Large intestine (tissue), 3 donors: ENCODE measurements at regions not wholly inside any gene's neighbourhood (a gene's known extent, or its start where the extent isn't known, plus 50 kb on each side); places are given as distances from the start of the nearest gene placed in this dataset.

Source experiments
- DNase-seq, 2 donors: peaks; one replicate each; pipeline versions ENCODE4 v3.0.0 to v3.0.0-alpha.2; 2013
- H3K27ac ChIP-seq: one replicate; pipeline ENCODE4 v1.5.1; 2013; ENCODE audit warnings: low read length
- H3K27me3 ChIP-seq: 2 replicates; pipeline ENCODE4 v1.6.1; 2013; ENCODE audit warnings: low read length; ENCODE audit not compliant: control insufficient read depth, insufficient read depth
- H3K36me3 ChIP-seq: 2 replicates; pipeline ENCODE4 v1.6.1; 2013; ENCODE audit warnings: low read length; ENCODE audit not compliant: control insufficient read depth, insufficient read depth
- H3K4me1 ChIP-seq: one replicate; pipeline ENCODE4 v1.6.1; 2013; ENCODE audit warnings: low read length; ENCODE audit not compliant: control insufficient read depth, insufficient read depth
- H3K4me3 ChIP-seq: one replicate; pipeline ENCODE4 v1.5.1; 2013; ENCODE audit warnings: low read length
- H3K9me3 ChIP-seq: one replicate; pipeline ENCODE4 v1.6.1; 2013; ENCODE audit warnings: mild to moderate bottlenecking, low read depth, low read length, moderate library complexity; ENCODE audit not compliant: control insufficient read depth
- WGBS: methylation state at CpG from one replicate; pipeline ENCODE4 v1.1.5; 2013; ENCODE audit warnings: low lambda C conversion rate; ENCODE audit not compliant: insufficient coverage; 5-methylcytosine and 5-hydroxymethylcytosine counted together

- no CpG with 5 or more reads among the region's 40 CpGs for WGBS
- Histone ChIP-seq H3K4me3 (peak overlapping the region; percentile 38), H3K27me3 (no peaks in the 10 kb centered on the region), H3K27ac (peak overlapping the region; percentile 93), H3K9me3 (no peaks in the 10 kb centered on the region), H3K4me1 (peaks cover 45% of the 10 kb centered on the region), H3K36me3 (no peaks in the 10 kb centered on the region)
- DNase-seq = peak; percentile 73 to 89
Observed at GRCh38 chr6:6724539-6725467, 136.3 kb downstream of the LY86 start.

DNA sequence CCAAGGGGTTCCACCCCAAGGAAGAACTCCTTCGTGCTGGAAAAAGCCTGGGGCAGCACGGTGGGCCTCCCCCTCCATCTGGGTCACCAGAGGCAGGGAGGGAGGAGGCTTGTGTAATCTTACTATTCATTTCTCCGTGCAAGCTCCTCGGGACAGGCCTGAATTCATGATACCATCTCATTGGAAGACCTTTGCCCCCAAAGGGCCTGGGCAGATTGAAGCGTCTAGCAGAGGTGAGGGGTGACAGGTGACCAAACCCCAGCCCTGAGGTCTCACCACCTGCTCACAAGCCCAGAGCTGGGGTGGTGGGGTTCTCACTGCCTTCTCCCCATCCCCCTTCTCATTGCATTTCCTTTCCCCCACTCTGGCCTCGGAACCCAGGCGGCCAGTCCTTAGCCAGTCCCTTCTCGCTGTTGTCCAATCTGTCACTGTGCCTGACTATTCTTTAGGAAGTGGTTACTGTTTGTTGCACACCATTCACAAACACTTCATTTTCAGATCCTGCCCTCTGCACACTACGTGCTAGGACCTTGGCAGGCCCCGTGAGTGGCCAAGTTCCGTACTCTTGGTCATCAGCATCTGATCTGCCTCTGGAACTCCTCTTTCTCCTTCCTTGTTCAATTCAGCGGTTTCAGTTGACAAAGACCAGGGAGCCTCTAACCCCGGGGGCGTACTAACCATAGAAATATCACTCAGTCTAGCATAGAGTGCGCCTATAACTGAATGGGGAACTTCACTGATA, 137.1 kb downstream of the LY86 start:
- 94% methylated on average over 3 of the region's 15 CpGs for WGBS
- H3K4me1 ChIP-seq = peaks cover 44% of the 10 kb centered on the region
- H3K27me3 ChIP-seq = no peaks in the 10 kb centered on the region
- no peaks in the 10 kb centered on the region for H3K9me3 ChIP-seq
- no peaks in the 10 kb centered on the region for H3K36me3 ChIP-seq
- peak overlapping the region; percentile 38 for H3K4me3 ChIP-seq
- H3K27ac ChIP-seq = peak overlapping the region; percentile 93
- peak in 1 of 2 donors; percentile 26 for DNase-seq

GRCh38 chr6:6728169-6728941, 139.8 kb downstream of the LY86 start:
- DNase-seq = no peak
- H3K4me1 ChIP-seq = peaks cover 18% of the 10 kb centered on the region
- WGBS = 90% methylated on average over 2 of the region's 9 CpGs
- H3K27ac ChIP-seq = no peak overlapping the region
- no peak overlapping the region for H3K4me3 ChIP-seq
- no peaks in the 10 kb centered on the region for H3K9me3 ChIP-seq
- H3K27me3 ChIP-seq = no peaks in the 10 kb centered on the region
- no peaks in the 10 kb centered on the region for H3K36me3 ChIP-seq

GRCh38 chr6:6729971-6730370, 141.5 kb downstream of the LY86 start:
- Histone ChIP-seq H3K36me3 (no peaks in the 10 kb centered on the region), H3K27ac (no peak overlapping the region), H3K27me3 (no peaks in the 10 kb centered on the region), H3K9me3 (no peaks in the 10 kb centered on the region), H3K4me3 (no peak overlapping the region), H3K4me1 (peaks cover 10% of the 10 kb centered on the region)
- no peak for DNase-seq
- WGBS = no CpG with 5 or more reads among the region's 1 CpG

- Histone ChIP-seq H3K4me3 (no peak overlapping the region), H3K4me1 (peaks cover 1% of the 10 kb centered on the region), H3K27ac (no peak overlapping the region), H3K27me3 (no peaks in the 10 kb centered on the region), H3K9me3 (no peaks in the 10 kb centered on the region), H3K36me3 (no peaks in the 10 kb centered on the region)
- no peak for DNase-seq
- WGBS = no CpG with 5 or more reads among the region's 2 CpGs
Observed at GRCh38 chr6:6730831-6731230, 142.3 kb downstream of the LY86 start.

GRCh38 chr6:6734479-6735465, 146.3 kb downstream of the LY86 start:
- WGBS = 20% methylated on average over 2 of the region's 16 CpGs
- H3K27me3 ChIP-seq = no peaks in the 10 kb centered on the region
- no peaks in the 10 kb centered on the region for H3K36me3 ChIP-seq
- H3K9me3 ChIP-seq = no peaks in the 10 kb centered on the region
- H3K27ac ChIP-seq = no peak overlapping the region
- H3K4me1 ChIP-seq = peaks cover 8% of the 10 kb centered on the region
- no peak for DNase-seq
- no peak overlapping the region for H3K4me3 ChIP-seq

DNA sequence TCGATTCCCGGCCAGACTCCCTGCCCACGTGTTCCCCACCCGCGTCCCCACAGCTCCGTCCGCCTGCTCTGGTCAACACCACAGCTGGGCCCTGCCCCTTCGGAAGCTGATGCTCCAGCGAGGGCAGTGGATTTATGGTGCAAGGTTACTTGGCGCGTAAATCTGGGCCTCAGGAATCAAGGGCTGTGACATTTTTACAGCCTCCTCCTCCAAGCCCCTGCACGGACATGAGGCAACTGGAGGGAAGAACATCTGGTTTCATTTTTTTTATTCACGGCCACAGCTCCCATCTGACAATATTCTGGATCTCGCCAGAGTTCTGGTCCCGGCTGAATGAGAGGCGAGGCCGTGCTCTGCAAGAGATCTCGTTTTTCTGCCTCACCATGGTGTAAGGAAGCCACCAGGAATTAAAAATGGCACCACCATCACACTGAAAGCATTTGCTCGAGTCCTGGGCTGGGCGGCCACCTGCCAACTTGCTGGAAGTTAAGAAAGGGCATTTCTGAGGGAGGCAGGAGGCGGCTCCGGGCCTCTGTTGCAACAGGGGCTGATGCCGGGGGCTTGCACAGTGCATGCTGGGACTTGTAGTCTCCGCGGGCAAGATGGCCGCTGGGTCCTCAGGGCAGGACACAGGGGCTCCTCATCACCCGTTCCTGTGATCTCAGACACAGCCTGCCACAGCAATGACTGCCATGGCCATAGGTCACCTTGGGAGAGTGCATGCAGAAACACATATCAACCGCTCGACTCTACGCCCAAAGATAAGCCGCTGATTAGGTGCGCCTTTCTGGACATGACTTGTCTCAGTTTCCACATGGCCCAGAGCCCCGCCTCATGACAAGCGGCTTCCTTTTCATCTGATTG, 148.5 kb downstream of the LY86 start:
- peak; percentile 79 to 92 for DNase-seq
- Histone ChIP-seq H3K4me3 (peak overlapping the region; percentile 44), H3K36me3 (no peaks in the 10 kb centered on the region), H3K9me3 (no peaks in the 10 kb centered on the region), H3K27ac (peak overlapping the region; percentile 58), H3K4me1 (peaks cover 8% of the 10 kb centered on the region), H3K27me3 (no peaks in the 10 kb centered on the region)
- WGBS = 60% methylated on average over 1 of the region's 34 CpGs

- Histone ChIP-seq H3K9me3 (no peaks in the 10 kb centered on the region), H3K36me3 (no peaks in the 10 kb centered on the region), H3K4me3 (peak overlapping the region; percentile 44), H3K27me3 (no peaks in the 10 kb centered on the region), H3K27ac (peak overlapping the region; percentile 58), H3K4me1 (peaks cover 8% of the 10 kb centered on the region)
- peak in 1 of 2 donors; percentile 78 for DNase-seq
- WGBS = no CpG with 5 or more reads among the region's 6 CpGs
Observed at GRCh38 chr6:6737671-6738070, 149.2 kb downstream of the LY86 start.

GRCh38 chr6:6738108-6738507, 149.6 kb downstream of the LY86 start:
- Histone ChIP-seq H3K27ac (no peak overlapping the region), H3K36me3 (no peaks in the 10 kb centered on the region), H3K4me1 (peaks cover 8% of the 10 kb centered on the region), H3K4me3 (no peak overlapping the region), H3K9me3 (no peaks in the 10 kb centered on the region), H3K27me3 (no peaks in the 10 kb centered on the region)
- 80% methylated on average over 1 of the region's 2 CpGs for WGBS
- DNase-seq = no peak
